Mesothelial cell of epicardium (in vitro differentiated cells): ENCODE measurements at regions not wholly inside any gene's neighbourhood (a gene's known extent, or its start where the extent isn't known, plus 50 kb on each side); places are given as distances from the start of the nearest gene placed in this dataset.

Experiments used
- DNase-seq, 2 experiments: peaks; one replicate each; pipeline ENCODE4 v3.0.0; 2021; ENCODE audit warnings: low spot score in 2 of 2; ENCODE audit not compliant: unreplicated experiment in 2 of 2
- H3K27ac Mint-ChIP-seq: 2 replicates; pipeline ENCODE4 v1.8.0; 2021; ENCODE audit warnings: mixed read lengths
- H3K27me3 Mint-ChIP-seq: 2 replicates; pipeline ENCODE4 v1.8.0; 2021; ENCODE audit warnings: low read depth, mixed read lengths
- H3K36me3 Mint-ChIP-seq: 2 replicates; pipeline ENCODE4 v1.8.0; 2021; ENCODE audit warnings: mixed read lengths
- H3K4me1 Mint-ChIP-seq: 2 replicates; pipeline ENCODE4 v1.8.0; 2021; ENCODE audit warnings: mixed read lengths
- H3K4me3 Mint-ChIP-seq: 2 replicates; pipeline ENCODE4 v1.8.0; 2021; ENCODE audit warnings: mild to moderate bottlenecking, moderate library complexity, mixed read lengths
- H3K9me3 Mint-ChIP-seq: 2 replicates; pipeline ENCODE4 v1.8.0; 2021; ENCODE audit warnings: mixed read lengths
- CTCF ChIP-seq: fragments of 200-600 bp; sonication (generic); IDR thresholded peaks from one replicate; pipeline ENCODE4 v1.5.0; 2021; ENCODE audit warnings: antibody characterized with exemption; ENCODE audit not compliant: unreplicated experiment

DNA sequence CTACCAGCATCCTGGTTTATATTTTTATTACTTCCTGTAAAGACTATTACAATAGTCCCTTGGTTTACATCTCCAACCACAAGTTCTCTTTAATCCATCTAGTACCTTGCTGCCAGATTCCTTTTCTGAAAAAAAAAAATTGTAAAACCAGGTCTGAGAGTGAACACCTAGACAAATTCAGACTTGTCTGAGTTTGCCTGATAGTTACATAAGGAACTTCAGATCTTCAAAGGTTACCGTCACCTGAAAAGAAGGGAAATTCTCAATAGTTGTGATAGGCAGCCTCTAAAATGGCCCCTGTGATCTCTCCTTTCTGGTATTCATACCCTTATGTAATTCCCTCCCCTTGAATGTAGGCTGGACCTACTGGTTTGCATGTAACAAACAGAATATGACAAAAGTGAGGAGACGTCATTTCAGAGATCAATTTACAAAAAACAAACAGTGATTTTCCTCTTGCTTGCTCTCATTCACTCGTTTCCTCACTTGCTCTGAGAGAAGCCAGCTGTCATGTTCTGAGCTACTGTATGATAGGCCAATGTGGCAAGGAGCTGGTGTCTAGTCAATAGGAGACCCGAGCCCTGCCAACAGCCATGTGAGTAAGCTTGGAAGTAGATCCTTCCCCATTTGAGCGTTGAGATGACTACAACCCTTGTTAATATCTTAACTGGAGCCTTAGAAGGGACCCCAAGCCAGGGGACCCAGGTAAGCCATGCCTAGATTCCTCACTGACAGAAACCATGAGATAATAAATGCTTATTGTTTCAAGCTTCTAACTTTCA lies 110.9 kb upstream of the LSM8 start:
- Mint-ChIP-seq H3K9me3 (peaks cover 5% of the 10 kb centered on the region), H3K27me3 (no peaks in the 10 kb centered on the region), H3K36me3 (no peaks in the 10 kb centered on the region), H3K4me3 (no peak overlapping the region), H3K4me1 (peaks cover 10% of the 10 kb centered on the region), H3K27ac (peak overlapping the region; percentile 65)
- no peak for DNase-seq
- no peak for TF ChIP-seq CTCF

DNA sequence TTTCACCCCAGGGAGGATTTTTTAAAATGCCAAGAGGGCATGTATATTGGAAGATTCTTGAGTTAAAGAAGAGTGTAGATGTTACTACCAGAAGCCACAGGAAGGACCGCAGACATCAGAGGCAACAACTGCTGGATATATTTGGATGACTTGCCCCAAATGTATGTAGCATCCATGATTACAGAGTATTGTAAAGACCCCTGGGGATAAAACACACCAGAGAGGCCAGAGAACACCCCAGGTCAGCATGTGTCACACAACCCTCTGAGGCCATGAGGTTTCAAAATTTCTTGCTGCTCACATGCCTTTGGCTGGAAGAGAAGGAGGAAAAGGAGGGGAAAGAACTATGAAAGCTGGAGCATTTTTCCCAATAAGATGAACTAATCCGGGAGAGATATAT lies 108.0 kb upstream of the LSM8 start:
- TF ChIP-seq CTCF = no peak
- H3K27me3 Mint-ChIP-seq = no peaks in the 10 kb centered on the region
- no peaks in the 10 kb centered on the region for H3K36me3 Mint-ChIP-seq
- H3K4me3 Mint-ChIP-seq = no peak overlapping the region
- peaks cover 3% of the 10 kb centered on the region for H3K9me3 Mint-ChIP-seq
- H3K4me1 Mint-ChIP-seq = peaks cover 11% of the 10 kb centered on the region
- H3K27ac Mint-ChIP-seq = no peak overlapping the region
- DNase-seq = no peak

DNA sequence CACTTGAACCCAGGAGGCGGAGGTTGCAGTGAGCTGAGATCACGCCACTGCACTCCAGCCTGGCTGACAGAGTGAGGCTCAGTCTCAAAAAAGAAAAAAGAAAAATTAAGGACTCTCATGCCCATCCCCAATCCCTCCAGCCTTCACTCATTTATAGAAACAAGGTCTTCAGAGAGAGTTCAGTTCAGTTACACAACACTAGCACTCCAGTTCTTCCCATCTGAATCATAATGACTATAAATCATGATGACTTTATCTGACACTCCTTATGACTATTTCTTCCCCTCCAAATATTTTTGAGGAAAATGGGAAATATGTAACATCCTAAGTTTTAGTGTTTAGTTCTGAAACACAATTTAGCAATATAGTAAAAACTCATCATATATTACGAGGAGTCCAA lies 107.4 kb upstream of the LSM8 start:
- Mint-ChIP-seq H3K4me1 (peaks cover 11% of the 10 kb centered on the region), H3K36me3 (no peaks in the 10 kb centered on the region), H3K9me3 (peaks cover 3% of the 10 kb centered on the region), H3K4me3 (no peak overlapping the region), H3K27me3 (no peaks in the 10 kb centered on the region), H3K27ac (no peak overlapping the region)
- no peak for DNase-seq
- no peak for TF ChIP-seq CTCF

DNA sequence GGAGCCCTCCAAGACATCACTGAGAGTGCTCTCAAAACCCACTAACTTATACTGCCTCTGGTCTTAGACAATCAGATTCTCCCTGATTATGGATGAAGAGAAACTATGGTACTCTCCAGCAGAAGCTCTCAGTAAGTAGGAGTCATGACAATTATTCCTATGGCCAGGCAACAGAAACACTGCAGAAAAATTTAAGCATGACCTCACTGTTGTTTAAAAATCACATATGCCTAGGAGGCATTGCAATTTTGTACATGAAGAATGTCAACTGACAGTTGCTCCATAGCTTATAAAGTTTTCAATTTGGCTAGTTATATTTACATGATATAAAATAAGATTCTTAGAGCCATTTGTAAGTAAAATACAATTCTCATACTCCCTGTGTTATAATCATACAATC lies 105.9 kb upstream of the LSM8 start:
- Mint-ChIP-seq H3K9me3 (peaks cover 3% of the 10 kb centered on the region), H3K4me3 (no peak overlapping the region), H3K27me3 (no peaks in the 10 kb centered on the region), H3K4me1 (peaks cover 8% of the 10 kb centered on the region), H3K36me3 (no peaks in the 10 kb centered on the region), H3K27ac (no peak overlapping the region)
- no peak for DNase-seq
- no peak for TF ChIP-seq CTCF

DNA sequence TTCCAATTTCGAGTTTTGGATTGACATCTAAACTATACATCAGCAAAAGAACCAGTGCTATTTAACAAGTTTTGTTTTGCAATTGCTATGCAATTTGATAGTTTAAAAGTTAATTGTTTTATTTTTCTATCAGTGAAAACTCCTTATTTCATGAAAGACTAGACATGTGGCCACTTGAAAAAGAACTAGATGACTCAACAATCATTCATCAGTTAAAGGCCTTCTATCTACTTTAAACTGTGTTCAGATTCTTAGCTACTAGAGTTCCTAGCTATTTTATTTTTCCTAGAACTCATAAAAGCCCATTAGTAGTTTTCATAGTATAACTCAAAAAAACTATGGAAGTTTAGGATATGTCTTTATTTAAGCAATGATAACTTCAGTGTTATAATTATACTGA lies 104.6 kb upstream of the LSM8 start:
- Mint-ChIP-seq H3K4me3 (no peak overlapping the region), H3K4me1 (peaks cover 11% of the 10 kb centered on the region), H3K9me3 (peaks cover 3% of the 10 kb centered on the region), H3K36me3 (no peaks in the 10 kb centered on the region), H3K27me3 (no peaks in the 10 kb centered on the region), H3K27ac (no peak overlapping the region)
- no peak for TF ChIP-seq CTCF
- DNase-seq = no peak
